Islet of Langerhans (tissue), 1 donor: ENCODE measurements at regions not wholly inside any gene's neighbourhood (a gene's known extent, or its start where the extent isn't known, plus 50 kb on each side); places are given as distances from the start of the nearest gene placed in this dataset.
"Not testable (repeated sequence)": the region's sequence is repeated elsewhere in the genome, so short reads cannot be mapped to it uniquely, and the experiment has no call there.

Experiments used
- FAIRE-seq: peaks from one replicate; lab custom pipeline; 2011; peaks lifted over from hg19 to GRCh38; lab: Jason Lieb, UNC

- FAIRE-seq, result no peak
Measured at GRCh38 chr6:4655196-4656025, 120.8 kb upstream of the CDYL start.

- FAIRE-seq, result no peak
Measured at GRCh38 chr6:4653141-4653540, 123.1 kb upstream of the CDYL start.

GRCh38 chr6:4651831-4652467 lies 124.3 kb upstream of the CDYL start:
- FAIRE-seq, result no peak

- FAIRE-seq, result no peak
Measured at GRCh38 chr6:4649728-4650127, 126.5 kb upstream of the CDYL start.

- no peak for FAIRE-seq
Measured at GRCh38 chr6:4647414-4648365, 128.5 kb upstream of the CDYL start.

- FAIRE-seq, result no peak
Measured at GRCh38 chr6:4645713-4646360, 130.4 kb upstream of the CDYL start.

GRCh38 chr6:4644996-4645395 lies 131.2 kb upstream of the CDYL start:
- FAIRE-seq, result no peak

GRCh38 chr6:4641461-4641860 lies 134.7 kb upstream of the CDYL start:
- no peak for FAIRE-seq

- FAIRE-seq, result no peak
Measured at GRCh38 chr6:4640139-4640538, 136.1 kb upstream of the CDYL start.

- no peak for FAIRE-seq
Measured at GRCh38 chr6:4638641-4639040, 137.6 kb upstream of the CDYL start.

- FAIRE-seq, result no peak
Measured at GRCh38 chr6:4637691-4638433, 138.3 kb upstream of the CDYL start.

GRCh38 chr6:4636881-4637224 lies 139.4 kb upstream of the CDYL start:
- FAIRE-seq, result no peak

- no peak for FAIRE-seq
Measured at GRCh38 chr6:4636191-4636880, 139.9 kb upstream of the CDYL start.

GRCh38 chr6:4635666-4636065 lies 140.5 kb upstream of the CDYL start:
- no peak for FAIRE-seq

- no peak for FAIRE-seq
Measured at GRCh38 chr6:4632421-4632820, 143.8 kb upstream of the CDYL start.

- not testable (repeated sequence) for FAIRE-seq
Measured at GRCh38 chr6:4629789-4630188, 146.4 kb upstream of the CDYL start.

GRCh38 chr6:4625557-4625956 lies 150.6 kb upstream of the CDYL start:
- no peak for FAIRE-seq

GRCh38 chr6:4624726-4625125 lies 151.5 kb upstream of the CDYL start:
- FAIRE-seq, result no peak

GRCh38 chr6:4620284-4621151 lies 155.7 kb upstream of the CDYL start:
- no peak for FAIRE-seq

- FAIRE-seq, result no peak
Measured at GRCh38 chr6:4616311-4616710, 159.9 kb upstream of the CDYL start.
